GM12801 (cell line): ENCODE measurements at regions not wholly inside any gene's neighbourhood (a gene's known extent, or its start where the extent isn't known, plus 50 kb on each side); places are given as distances from the start of the nearest gene placed in this dataset.

Source experiments
- TF ChIP-seq, protein P1 (sequence below): IDR thresholded peaks from one replicate; pipeline ENCODE4 v1.5.1; 2011; ENCODE audit warnings: control low read depth; ENCODE audit not compliant: insufficient read length; ENCODE audit errors: extremely low read depth

DNA sequence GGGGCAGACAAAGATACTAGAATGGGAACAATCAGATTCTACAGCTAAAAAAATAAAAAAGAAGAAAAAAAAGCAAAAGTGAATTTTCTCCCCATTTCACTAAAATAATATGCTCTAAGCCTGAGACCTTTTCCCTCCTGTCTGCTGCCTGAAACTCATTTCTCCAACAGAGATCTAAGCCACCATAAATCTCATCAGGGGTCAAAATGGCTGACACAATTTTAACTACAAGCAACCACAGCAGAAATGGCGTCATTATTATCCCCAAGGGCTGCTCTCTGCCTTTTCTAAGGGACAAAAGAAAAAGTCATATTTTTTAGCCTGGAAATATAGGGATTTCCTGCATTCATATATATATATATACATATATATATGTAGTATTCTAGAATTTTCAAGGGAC, 183.7 kb upstream of the CAMK1G start:
- TF ChIP-seq, protein P1, sequence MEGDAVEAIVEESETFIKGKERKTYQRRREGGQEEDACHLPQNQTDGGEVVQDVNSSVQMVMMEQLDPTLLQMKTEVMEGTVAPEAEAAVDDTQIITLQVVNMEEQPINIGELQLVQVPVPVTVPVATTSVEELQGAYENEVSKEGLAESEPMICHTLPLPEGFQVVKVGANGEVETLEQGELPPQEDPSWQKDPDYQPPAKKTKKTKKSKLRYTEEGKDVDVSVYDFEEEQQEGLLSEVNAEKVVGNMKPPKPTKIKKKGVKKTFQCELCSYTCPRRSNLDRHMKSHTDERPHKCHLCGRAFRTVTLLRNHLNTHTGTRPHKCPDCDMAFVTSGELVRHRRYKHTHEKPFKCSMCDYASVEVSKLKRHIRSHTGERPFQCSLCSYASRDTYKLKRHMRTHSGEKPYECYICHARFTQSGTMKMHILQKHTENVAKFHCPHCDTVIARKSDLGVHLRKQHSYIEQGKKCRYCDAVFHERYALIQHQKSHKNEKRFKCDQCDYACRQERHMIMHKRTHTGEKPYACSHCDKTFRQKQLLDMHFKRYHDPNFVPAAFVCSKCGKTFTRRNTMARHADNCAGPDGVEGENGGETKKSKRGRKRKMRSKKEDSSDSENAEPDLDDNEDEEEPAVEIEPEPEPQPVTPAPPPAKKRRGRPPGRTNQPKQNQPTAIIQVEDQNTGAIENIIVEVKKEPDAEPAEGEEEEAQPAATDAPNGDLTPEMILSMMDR: no peak

DNA sequence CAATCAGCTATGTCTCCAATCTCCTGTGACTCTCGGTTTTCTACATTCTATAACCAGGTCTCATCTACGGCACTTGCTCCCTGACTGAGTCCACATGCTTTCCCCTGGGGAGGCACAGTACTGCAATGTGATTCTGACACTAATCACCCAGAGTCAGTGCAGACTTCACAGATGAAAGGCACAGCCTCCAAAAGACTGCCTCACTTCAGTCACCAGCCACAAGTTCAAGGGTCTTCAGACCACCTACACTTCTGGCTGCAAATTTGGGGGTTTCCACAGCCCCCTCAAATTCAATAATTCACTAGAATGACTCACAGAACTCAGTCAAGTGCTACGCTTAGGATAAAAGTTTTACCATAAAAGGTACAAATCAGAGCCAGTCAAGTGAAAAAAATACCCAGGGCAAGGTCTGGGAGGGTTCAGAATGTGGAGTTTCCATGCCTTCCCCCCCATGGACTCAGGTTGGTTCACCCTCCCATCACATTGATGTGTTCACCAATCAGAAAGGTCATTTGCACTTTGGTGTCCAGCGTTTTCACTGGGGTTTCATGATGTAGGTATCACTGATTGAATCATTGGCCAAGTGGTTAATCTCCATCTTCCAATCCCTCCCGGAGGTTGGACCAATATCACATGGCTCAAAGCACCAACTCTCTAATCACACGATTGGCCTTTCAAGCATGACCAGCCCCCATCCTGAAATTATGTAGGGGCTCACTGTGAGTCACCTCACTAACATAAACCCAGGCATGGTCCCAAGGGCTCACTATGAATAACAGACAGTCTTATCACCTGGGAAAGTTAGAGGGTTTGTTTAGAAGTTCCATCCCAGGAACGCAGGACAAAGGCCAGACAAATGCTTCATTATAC, 182.9 kb upstream of the CAMK1G start:
- TF ChIP-seq, protein P1: no peak

DNA sequence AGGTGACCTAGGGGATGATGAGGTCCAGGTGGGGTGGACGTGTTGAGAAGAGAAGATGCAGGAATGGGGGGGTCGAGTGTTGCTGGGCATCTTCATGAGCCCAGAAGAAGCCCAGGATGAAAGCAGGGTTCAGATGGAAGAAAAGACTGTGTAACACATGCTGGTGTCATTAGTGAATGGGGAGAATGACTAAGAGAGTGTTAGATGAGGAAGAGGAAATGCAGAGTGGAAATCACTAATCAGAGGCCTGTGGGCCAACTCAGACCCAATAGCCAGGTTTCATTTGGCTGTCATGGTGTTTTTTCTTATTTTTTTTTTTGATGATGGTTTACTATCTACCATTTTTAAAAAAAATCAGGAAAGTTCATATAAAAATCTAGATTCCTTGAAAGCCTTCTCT, 180.8 kb upstream of the CAMK1G start:
- TF ChIP-seq, protein P1: no peak

DNA sequence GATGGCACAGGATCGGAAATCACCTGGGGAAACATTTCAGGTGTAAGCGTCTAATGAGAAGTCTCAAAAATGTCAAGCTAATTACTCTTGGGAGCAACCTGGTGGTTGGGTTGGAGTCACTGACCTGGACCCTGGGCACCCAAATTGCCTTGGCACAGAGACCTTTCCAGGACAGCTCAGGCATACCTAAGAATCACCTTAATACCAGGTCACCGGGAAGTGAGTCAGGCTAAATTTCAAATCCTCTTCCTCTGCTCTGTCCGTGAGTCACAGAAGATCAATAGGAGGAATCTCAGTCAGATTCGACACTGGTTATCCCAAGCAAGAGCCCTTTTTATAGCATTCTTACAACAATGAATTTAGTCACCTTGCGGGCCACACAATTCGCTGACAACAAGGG, 179.6 kb upstream of the CAMK1G start:
- TF ChIP-seq, protein P1: no peak

DNA sequence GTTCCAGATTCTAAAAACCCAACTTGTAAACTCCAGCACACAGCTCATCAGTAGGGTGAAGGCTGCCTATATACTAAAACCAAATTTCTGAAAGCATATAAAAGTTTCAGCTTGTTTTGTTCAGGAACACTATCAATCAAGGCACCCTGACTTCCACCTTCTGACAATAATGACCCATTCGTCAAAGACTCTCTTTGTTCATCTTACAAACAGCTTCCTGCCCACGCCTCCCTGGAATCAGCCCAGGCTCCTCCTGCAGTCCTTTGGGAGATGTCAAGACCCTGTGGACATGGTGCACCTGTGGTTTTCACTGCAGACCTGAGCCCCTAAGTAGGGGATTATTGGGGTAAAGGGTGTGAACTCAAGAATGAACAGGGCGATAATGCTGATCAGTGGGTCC, 178.9 kb upstream of the CAMK1G start:
- TF ChIP-seq, protein P1: no peak

DNA sequence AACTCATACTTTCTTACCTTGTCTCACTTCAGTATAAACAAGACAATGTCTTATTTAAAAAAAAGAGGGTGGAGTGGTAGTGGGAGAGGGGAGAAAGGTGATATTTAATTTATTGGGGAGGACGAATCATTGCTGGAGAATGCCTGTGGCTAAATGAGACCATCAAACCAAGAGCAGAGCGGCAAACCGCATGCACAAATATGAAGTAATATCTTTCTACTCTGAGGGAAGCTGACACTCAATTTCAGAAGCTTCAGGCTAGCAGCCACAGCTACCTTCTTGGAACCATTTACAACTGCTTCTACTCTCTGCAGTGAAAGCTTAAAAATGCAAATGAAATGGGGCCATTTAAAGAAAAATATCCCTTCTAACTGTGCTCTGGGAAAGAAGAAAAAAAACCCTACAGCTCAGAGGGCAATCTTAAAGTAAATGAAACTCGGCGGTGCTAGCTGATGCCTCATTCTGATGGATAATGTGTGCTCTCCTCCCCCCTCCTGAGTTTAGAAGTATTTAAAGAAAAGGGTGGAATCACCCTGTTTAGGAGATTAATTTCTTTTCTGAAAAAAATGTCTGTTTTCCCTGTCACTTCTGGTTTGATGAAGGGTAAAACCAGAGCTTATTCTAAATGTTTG, 178.2 kb upstream of the CAMK1G start:
- TF ChIP-seq, protein P1: no peak

DNA sequence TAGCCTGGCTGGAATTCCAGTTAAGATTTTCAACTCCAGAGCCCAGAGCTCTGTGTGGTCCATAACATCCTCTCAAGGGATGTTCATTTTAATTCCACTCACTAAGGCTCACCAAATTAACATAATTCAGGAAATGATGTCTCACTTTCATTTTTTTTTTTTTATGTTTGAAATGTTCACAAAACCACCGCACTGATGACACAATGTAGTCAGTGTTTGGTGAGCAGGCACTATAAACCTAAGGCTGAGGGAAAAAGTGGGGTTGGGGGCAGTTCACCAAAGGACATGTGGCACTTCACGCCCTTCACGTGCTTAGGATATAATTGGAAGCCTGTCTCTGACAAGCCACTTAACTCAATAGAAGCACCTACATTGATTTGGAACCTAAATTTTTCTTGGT, 177.3 kb upstream of the CAMK1G start:
- TF ChIP-seq, protein P1: no peak
